ENCODE measurements at regions not wholly inside any gene's neighbourhood (a gene's known extent, or its start where the extent isn't known, plus 50 kb on each side); places are given as distances from the start of the nearest gene placed in this dataset.

DNA sequence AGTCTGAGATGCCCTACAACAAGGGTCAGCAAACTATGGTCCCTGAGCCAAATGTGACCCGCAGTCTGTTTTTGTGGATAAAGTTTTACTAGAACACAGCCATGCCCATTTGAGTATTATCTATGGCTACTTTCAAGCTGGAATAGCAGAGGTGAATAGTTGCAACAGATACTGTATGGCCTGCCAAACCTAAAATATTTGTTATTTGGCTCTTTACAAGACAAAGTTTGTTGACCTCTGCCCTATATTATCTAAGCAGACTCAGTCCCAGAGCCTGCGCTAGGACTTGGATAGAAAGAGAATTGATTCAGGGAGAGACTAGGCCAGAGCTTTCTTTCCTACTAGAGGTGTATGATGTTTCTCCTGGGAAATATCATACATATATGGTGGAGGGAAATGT lies 81.7 kb upstream of the NMNAT3 start:
- TF ChIP-seq, protein P1, sequence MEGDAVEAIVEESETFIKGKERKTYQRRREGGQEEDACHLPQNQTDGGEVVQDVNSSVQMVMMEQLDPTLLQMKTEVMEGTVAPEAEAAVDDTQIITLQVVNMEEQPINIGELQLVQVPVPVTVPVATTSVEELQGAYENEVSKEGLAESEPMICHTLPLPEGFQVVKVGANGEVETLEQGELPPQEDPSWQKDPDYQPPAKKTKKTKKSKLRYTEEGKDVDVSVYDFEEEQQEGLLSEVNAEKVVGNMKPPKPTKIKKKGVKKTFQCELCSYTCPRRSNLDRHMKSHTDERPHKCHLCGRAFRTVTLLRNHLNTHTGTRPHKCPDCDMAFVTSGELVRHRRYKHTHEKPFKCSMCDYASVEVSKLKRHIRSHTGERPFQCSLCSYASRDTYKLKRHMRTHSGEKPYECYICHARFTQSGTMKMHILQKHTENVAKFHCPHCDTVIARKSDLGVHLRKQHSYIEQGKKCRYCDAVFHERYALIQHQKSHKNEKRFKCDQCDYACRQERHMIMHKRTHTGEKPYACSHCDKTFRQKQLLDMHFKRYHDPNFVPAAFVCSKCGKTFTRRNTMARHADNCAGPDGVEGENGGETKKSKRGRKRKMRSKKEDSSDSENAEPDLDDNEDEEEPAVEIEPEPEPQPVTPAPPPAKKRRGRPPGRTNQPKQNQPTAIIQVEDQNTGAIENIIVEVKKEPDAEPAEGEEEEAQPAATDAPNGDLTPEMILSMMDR (IDR thresholded peaks at IDR 0.05) = no peak
- TF ChIP-seq POLR2A (IDR thresholded peaks at IDR 0.05) = no peak
- no peak for TF ChIP-seq EP300 (IDR thresholded peaks at IDR 0.05)
